ENCODE measurements at regions not wholly inside any gene's neighbourhood (a gene's known extent, or its start where the extent isn't known, plus 50 kb on each side); places are given as distances from the start of the nearest gene placed in this dataset.

- no peak for TF ChIP-seq CTCF (IDR thresholded peaks at IDR 0.05; ENCODE audit: insufficient read depth in 1 of 2, low read depth in 1 of 2, low read length in 1 of 2, severe bottlenecking in 1 of 2, unreplicated experiment in 1 of 2)
- no TSS peak for BruUV-seq (replicated peaks)
- no peaks in the 10 kb centered on the region for H3K27me3 Mint-ChIP-seq (ENCODE audit: insufficient read depth, unreplicated experiment)
- Histone ChIP-seq H3K4me3 (ENCODE audit: low read depth, low read length) (no peak overlapping the region), H3K4me1 (no peaks in the 10 kb centered on the region), H3K9me3 (no peaks in the 10 kb centered on the region), H3K27me3 (replicated peaks; ENCODE audit: control insufficient read depth, insufficient read depth, low read length) (no peaks in the 10 kb centered on the region), H3K36me3 (ENCODE audit: control insufficient read depth, insufficient read depth, low read length) (no peaks in the 10 kb centered on the region)
- intact Hi-C loops (cut with micrococcal nuclease; ENCODE audit: unreplicated experiment): loop anchor here (5.0 kb wide), 1 partner anchor 280 kb away; no protein-coding TSS in a partner anchor
- ChIA-PET POLR2A (no interaction called here), CTCF (no interaction called here)
- H3K36me3 Mint-ChIP-seq (ENCODE audit: insufficient read depth, unreplicated experiment): no peaks in the 10 kb centered on the region
- no peak overlapping the region for H3K4me3 Mint-ChIP-seq (ENCODE audit: unreplicated experiment)
- H3K27ac Mint-ChIP-seq (ENCODE audit: unreplicated experiment): no peak overlapping the region
- no peaks in the 10 kb centered on the region for H3K4me1 Mint-ChIP-seq (ENCODE audit: low read depth, unreplicated experiment)
- no peak for DNase-seq
- no peaks in the 10 kb centered on the region for H3K9me3 Mint-ChIP-seq (ENCODE audit: unreplicated experiment)
Observed at GRCh38 chr18:55696811-55697210, 108.8 kb upstream of the TCF4 start.

GRCh38 chr18:55695091-55695490, 107.1 kb upstream of the TCF4 start:
- H3K27ac Mint-ChIP-seq (ENCODE audit: unreplicated experiment): no peak overlapping the region
- no peaks in the 10 kb centered on the region for H3K4me1 Mint-ChIP-seq (ENCODE audit: low read depth, unreplicated experiment)
- H3K27me3 ChIP-seq (replicated peaks; ENCODE audit: control insufficient read depth, insufficient read depth, low read length): no peaks in the 10 kb centered on the region
- no peaks in the 10 kb centered on the region for H3K9me3 ChIP-seq
- H3K36me3 ChIP-seq (ENCODE audit: control insufficient read depth, insufficient read depth, low read length): no peaks in the 10 kb centered on the region
- no peaks in the 10 kb centered on the region for H3K36me3 Mint-ChIP-seq (ENCODE audit: insufficient read depth, unreplicated experiment)
- ChIA-PET POLR2A (no interaction called here), CTCF (no interaction called here)
- no TSS peak for BruUV-seq (replicated peaks)
- intact Hi-C loops (cut with micrococcal nuclease; ENCODE audit: unreplicated experiment): loop anchor here (5.0 kb wide), 1 partner anchor 278 kb away; no protein-coding TSS in a partner anchor
- no peak for DNase-seq
- no peak for TF ChIP-seq CTCF (IDR thresholded peaks at IDR 0.05; ENCODE audit: insufficient read depth in 1 of 2, low read depth in 1 of 2, low read length in 1 of 2, severe bottlenecking in 1 of 2, unreplicated experiment in 1 of 2)
- no peaks in the 10 kb centered on the region for H3K9me3 Mint-ChIP-seq (ENCODE audit: unreplicated experiment)
- no peaks in the 10 kb centered on the region for H3K27me3 Mint-ChIP-seq (ENCODE audit: insufficient read depth, unreplicated experiment)
- no peak overlapping the region for H3K4me3 ChIP-seq (ENCODE audit: low read depth, low read length)
- H3K4me1 ChIP-seq: no peaks in the 10 kb centered on the region
- H3K4me3 Mint-ChIP-seq (ENCODE audit: unreplicated experiment): no peak overlapping the region

- Mint-ChIP-seq H3K4me3 (ENCODE audit: unreplicated experiment) (no peak overlapping the region), H3K9me3 (ENCODE audit: unreplicated experiment) (no peaks in the 10 kb centered on the region), H3K36me3 (ENCODE audit: insufficient read depth, unreplicated experiment) (no peaks in the 10 kb centered on the region), H3K4me1 (ENCODE audit: low read depth, unreplicated experiment) (no peaks in the 10 kb centered on the region), H3K27me3 (ENCODE audit: insufficient read depth, unreplicated experiment) (no peaks in the 10 kb centered on the region), H3K27ac (ENCODE audit: unreplicated experiment) (no peak overlapping the region)
- intact Hi-C loops (cut with micrococcal nuclease; ENCODE audit: unreplicated experiment): no loop called here
- Histone ChIP-seq H3K27me3 (replicated peaks; ENCODE audit: control insufficient read depth, insufficient read depth, low read length) (no peaks in the 10 kb centered on the region), H3K9me3 (no peaks in the 10 kb centered on the region), H3K4me3 (ENCODE audit: low read depth, low read length) (no peak overlapping the region), H3K36me3 (ENCODE audit: control insufficient read depth, insufficient read depth, low read length) (no peaks in the 10 kb centered on the region), H3K4me1 (no peaks in the 10 kb centered on the region)
- no TSS peak for BruUV-seq (replicated peaks)
- DNase-seq: peak; percentile 5 to 27
- POLR2A ChIA-PET: no interaction called here
- CTCF ChIA-PET: no interaction called here
- no peak for TF ChIP-seq CTCF (IDR thresholded peaks at IDR 0.05; ENCODE audit: insufficient read depth in 1 of 2, low read depth in 1 of 2, low read length in 1 of 2, severe bottlenecking in 1 of 2, unreplicated experiment in 1 of 2)
Observed at GRCh38 chr18:55694291-55694690, 106.3 kb upstream of the TCF4 start.

Measured in Caco-2 (cell line).